ENCODE measurements at regions not wholly inside any gene's neighbourhood (a gene's known extent, or its start where the extent isn't known, plus 50 kb on each side); places are given as distances from the start of the nearest gene placed in this dataset.
"Not testable (repeated sequence)": the region's sequence is repeated elsewhere in the genome, so short reads cannot be mapped to it uniquely, and the experiment has no call there.

DNA sequence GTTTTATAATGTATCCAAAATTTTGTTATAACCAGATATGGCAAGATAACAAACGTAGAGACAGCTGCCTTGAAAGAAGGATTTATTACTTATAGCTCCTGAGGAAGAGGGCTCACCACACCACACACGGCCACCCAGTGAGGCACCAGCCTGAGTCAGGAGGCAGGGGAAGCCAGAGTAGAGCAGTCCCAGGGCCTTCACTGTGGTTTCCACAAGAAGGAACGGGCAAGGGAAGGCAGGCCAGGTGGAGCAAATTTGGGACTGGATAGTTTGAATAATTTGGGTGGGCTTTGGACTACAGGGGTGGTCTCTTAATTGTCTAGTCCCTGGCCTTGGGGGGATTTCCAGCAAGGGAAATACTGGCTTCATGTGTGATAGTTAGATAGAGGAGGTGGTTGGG, 72.5 kb downstream of the RRAGC start:
- intact Hi-C loops (cut with micrococcal nuclease), result no loop called here
- ATAC-seq, result no peak
- no peak for DNase-seq

- ATAC-seq (no peak), DNase-seq (no peak)
- intact Hi-C loops (cut with micrococcal nuclease), result no loop called here
Measured at GRCh38 chr1:38786040-38786436, 73.5 kb downstream of the RRAGC start.

DNA sequence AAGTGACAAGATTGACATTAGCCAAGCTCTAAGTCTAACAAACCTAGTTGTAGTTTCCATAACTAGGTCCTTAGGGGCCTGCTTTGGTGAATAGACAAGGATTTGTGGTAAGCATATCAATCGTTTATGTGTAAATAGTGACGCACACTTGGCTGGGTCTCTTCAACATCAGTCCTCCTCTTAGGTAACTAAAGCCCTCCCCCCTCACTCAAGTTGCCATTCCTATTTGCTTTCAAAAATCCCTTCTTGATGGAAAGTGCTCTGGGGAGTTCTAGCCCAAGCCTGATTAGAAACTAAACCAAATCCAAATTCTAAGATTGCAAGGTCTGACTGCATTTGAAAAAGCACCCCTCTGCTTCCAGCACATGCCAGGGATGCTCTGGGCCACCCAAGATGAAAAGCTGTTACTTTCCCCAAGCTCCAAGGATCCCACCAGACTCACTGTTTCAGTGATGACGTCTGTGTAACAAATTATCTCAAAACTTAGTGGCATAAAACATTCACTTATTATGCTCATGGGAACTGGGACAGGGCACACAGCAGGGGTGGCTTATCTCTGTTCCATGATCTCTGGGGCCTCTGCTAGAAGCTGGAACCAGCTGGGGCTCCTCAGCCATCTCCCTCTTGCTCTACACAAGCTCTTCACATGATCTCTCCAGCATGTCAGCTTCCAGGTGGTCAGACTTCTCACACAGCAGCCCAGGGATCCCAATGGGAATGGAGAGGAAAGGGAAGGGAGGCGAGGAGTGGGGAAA, 74.1 kb downstream of the RRAGC start:
- intact Hi-C loops (cut with micrococcal nuclease), result no loop called here
- ATAC-seq, result no peak
- DNase-seq, result no peak

DNA sequence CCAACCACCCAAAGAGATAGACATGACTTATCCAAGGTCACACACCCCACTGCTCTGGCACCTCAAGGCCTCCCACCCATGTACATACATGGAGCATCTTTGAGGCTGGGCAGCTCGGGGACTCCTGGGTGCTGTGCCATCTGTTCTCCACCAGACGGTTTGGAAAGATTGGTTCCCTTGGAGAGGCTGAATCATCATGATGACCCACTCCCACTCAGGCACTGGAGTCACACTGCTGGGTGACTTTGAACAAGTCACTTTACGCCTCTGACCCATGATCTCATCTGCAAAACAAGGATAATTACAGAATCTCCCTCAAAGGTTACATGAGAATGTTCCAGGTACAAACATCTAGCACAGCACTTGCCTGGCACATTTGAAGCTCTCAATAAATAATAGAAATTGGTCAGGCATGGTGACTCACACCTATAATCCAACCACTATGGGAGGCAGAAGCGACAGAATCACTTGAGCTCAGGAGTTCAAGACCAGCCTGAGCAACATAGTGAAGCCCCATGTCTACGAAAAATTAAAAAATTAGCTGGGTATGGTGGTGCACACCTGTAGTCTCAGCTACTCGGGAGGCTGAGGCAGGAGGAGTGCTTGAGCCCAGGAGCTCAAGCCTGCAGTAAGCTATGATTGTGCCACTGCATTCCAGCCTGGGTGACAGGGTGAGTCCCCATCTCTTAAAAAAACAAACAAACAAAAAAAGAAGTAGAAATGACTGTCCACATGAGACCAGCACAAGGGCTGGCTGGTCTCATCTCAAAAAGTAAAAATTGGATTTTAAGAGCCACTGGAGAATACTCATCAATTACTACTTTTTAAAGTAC, 74.9 kb downstream of the RRAGC start:
- no peak for DNase-seq
- intact Hi-C loops (cut with micrococcal nuclease), result no loop called here
- ATAC-seq, result no peak

DNA sequence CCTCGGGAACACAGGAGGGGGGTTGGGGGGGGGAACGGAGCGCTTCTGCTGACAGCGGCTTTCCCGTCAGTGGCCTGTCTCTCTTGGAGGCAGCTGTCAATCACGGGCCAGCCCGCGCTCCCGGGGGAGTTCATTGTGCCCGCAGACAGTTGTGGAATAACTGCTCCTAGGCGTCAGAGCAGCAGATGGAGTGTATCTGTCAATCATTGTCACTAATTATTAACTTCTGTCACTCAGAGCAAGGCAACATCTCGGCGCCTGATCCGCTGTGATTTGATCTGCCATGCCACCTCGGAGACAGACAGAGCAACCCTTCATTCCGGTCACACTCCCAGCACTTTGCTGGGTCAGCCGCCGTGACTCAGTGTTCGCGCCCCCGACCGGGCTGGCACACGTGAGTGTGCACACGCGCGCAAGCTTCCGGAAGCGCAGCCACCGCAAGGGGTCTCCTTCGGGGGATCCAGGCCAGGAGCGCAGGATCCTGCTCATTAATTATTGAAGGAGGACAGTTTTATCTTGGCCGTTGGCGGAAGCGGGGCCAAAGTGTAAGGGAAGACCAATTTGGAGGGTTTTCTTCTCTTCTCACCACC, 75.8 kb downstream of the RRAGC start:
- intact Hi-C loops (cut with micrococcal nuclease), result no loop called here
- DNase-seq (no peak), ATAC-seq (no peak)

DNA sequence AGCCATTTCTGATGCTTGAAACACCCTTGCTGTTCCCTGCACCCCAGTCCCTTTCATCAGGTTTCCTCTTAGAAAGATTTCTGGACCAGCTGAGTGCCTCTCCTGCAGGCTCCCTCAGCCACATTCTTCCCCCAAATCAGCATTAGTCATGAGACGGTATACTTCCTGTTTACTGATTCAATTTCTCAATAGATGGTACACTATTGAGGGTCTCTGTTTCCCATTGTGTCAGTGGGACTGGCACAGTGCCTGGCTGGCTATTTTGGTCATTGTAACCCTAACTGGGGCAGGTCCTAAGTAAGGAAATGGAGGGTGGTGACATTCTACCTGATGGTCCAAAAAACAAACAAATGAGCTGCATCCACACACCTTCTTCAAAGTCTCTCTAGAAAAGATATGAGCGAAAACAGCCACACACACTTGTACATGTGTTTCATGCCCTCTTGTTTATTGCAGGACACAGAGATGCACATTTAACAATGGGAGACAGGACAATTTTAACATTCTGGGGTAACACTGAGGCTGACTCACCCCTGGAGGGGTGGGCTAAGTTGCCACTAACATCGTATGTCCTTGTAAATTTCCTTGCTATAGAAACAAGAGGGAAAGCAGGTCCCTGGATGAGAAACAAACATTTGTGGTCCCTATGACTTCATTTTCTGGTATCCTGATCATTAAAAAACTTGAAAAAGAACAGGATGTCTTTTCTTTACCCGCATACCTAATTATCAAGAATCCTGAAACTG, 77.5 kb downstream of the RRAGC start:
- DNase-seq (no peak), ATAC-seq (no peak)
- intact Hi-C loops (cut with micrococcal nuclease), result no loop called here

DNA sequence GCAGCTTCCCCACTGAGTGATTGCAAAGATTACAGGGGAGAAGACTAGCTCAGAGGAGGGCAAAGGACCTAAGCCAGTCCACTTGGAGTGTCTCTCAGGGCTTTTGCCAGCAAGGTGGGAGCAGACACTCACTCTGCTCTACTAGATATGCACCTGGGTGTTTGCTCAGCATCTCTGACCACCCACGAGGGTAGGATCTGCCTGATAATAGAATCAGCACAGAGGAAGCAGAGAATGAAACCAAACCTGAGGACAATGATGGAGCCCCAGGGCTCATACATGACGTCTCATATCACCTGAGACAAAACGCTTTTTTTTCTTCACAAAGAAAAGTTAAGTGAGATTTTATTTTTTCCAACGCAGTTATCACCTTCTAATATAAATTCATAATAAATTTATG, 79.4 kb downstream of the RRAGC start:
- intact Hi-C loops (cut with micrococcal nuclease), result no loop called here
- DNase-seq (no peak), ATAC-seq (no peak)

- no peak for ATAC-seq
- DNase-seq, result no peak
- intact Hi-C loops (cut with micrococcal nuclease), result no loop called here
Measured at GRCh38 chr1:38779491-38779890, 80.1 kb downstream of the RRAGC start.

DNA sequence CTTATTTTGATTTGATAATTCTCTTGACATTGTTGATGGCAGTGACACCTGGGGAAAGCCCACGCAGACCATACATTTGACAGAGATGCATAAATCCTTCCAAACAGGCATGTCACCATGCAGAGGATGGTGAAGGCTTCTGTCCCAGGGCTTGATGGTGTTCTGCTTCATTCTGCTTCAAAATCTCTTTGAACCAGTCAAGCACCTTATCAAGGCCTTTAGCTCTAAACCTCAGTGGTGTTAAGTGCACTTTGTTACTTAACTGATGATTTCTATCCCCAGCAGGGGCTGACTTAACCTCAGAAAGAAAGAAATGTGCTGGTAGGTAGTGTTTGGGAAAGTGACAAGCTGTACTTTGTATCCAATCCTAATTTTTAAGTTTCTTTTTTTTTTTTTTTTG, 81.1 kb downstream of the RRAGC start:
- intact Hi-C loops (cut with micrococcal nuclease), result no loop called here
- DNase-seq, result no peak
- no peak for ATAC-seq

DNA sequence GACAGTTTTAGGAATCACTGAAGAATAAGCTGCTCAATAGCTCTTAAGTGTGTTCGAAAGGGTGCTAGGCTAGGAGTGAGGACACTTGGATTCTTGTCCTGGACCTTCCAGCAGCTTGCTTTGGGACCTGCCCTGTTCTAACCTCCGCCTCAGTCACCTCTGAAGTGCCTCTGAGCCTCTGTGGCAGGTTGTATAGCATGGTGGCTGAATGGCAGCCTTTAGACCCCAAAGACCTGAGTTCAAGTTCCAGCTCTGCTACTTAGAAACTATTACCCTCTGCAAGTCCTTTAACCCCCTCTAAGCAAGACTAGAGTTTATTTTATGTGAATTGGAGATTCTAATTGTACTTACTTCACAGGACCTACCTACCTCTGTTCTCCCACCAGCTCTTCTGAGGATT, 81.5 kb downstream of the RRAGC start:
- no peak for ATAC-seq
- DNase-seq, result no peak
- intact Hi-C loops (cut with micrococcal nuclease), result no loop called here

GRCh38 chr1:38777464-38777957, 82.1 kb downstream of the RRAGC start:
- ATAC-seq, result no peak
- intact Hi-C loops (cut with micrococcal nuclease), result no loop called here
- DNase-seq, result no peak

DNA sequence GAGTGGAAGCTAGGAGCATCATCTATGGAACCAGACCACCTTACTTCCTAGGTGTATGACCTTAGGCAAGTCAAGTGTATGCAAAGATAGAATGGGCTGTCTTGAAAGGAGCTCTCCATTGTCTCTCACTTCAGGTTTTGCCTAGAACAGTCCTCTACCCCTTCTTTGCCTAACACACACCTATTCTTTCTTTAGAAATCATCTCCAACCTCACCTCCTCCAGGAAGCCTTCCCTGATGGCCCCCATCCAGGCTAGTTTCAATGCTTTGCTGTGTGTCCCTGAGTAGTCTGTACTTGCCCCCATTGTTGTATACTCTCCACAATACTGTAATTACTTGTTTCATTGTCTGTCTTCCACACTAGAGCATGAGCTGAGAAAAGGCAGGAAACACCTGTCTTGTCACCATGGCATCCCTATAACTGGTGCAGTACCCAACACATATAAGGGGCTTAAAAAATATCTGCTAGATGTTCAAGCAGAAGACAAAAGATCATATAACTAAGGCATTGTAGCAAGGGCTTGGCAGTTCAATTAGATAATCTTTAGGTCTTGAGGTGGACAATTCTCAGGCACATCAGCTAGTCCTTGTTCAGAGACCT, 83.0 kb downstream of the RRAGC start:
- no peak for ATAC-seq
- no peak for DNase-seq

DNA sequence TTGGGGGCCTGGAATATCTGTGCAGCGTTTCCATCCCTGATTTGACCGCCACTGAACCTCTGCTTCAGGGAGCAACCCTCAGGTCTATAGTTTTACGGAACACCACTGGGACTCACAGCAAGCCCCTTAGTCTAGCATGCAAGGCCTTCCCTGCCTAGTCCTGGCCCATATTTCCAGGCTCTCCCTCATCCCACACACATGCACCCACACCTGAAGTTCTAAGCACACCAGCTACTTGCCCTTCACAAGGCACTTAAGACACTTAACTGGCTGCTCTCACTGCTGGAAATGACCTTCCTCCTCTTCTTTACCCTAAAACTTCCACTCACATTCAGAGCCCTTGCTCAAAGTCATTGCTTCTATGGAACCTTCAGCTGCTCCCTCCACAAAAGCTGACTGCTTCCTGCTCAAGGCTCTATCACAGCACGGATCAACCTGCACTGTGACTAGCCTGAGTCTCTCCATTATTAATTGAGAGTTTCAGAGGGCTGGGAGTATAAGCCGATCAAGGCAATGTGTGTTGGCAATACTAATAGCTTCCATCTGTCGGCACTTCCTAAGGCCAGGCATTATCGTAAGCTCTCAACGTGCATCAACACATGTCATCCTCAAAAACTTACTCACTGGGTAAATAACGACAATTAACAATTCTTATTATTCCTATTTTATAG, 84.3 kb downstream of the RRAGC start:
- ATAC-seq (no peak), DNase-seq (no peak)
- intact Hi-C loops (cut with micrococcal nuclease), result no loop called here

More for the DNA sequence above, 83.0 kb downstream of the RRAGC start:
- intact Hi-C loops (cut with micrococcal nuclease), result no loop called here

- no peak for ATAC-seq
Measured at GRCh38 chr1:38773483-38773882, 86.1 kb downstream of the RRAGC start.

DNA sequence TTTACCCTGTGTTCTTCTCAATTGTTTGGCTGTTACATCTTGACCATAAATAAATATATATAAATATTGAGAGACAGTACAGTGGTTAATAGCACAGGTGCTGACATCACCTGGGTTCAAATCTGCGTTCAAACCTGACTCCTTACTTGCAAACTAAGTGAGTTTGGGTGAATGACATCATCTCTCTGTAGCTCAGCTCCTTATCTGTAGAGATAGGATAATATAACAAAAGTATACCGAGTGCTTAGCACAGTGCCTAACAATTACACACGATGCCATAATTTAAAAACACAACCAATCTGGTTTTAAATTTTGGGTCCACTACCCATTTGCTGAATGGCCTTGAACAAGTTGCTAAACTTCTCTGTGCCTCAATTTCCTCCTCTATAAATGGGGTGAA, 86.6 kb downstream of the RRAGC start:
- no peak for DNase-seq
- intact Hi-C loops (cut with micrococcal nuclease), result no loop called here
- no peak for ATAC-seq

More at GRCh38 chr1:38773483-38773882, 86.1 kb downstream of the RRAGC start:
- DNase-seq, result no peak
- intact Hi-C loops (cut with micrococcal nuclease), result no loop called here

- intact Hi-C loops (cut with micrococcal nuclease), result no loop called here
- no peak for DNase-seq
- no peak for ATAC-seq
Measured at GRCh38 chr1:38772026-38772425, 87.5 kb downstream of the RRAGC start.

DNA sequence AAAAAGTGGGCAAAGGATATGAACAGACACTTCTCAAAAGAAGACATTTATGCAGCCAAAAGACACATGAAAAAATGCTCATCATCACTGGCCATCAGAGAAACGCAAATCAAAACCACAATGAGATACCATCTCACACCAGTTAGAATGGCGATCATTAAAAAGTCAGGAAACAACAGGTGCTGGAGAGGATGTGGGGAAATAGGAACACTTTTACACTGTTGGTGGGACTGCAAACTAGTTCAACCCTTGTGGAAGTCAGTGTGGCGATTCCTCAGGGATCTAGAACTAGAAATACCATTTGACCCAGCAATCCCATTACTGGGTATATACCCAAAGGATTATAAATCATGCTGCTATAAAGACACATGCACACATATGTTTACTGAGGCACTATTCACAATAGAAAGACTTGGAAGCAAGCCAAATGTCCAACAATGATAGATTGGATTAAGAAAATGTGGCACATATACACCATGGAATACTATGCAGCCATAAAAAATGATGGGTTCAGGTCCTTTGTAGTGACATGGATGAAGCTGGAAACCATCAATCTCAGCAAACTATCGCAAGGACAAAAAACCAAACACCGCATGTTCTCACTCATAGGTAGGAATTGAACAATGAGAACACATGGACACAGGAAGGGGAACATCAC, 88.9 kb downstream of the RRAGC start:
- intact Hi-C loops (cut with micrococcal nuclease); ATAC-seq; DNase-seq: not testable (repeated sequence)

DNA sequence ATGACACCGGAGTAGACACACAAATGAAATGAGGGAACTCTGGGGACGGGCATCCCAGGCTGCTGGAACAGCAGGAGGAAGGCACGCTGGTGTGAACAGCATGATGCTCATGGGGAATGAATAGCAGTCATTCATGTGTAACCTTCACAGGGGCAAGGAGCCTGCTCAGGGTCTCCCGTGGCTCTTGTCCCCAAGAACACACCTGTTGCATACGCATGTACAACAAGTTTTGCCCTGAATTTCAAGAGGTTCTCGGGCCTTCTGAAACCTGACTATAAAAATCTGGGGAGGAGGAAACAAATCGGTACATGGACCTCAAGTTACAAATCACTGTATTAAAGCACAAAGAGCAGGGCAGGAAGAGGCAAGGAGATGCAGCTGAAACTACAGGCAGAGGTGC, 93.4 kb downstream of the RRAGC start:
- DNase-seq, result no peak
- intact Hi-C loops (cut with micrococcal nuclease), result no loop called here
- no peak for ATAC-seq

Data from left ventricle myocardium superior (tissue), 1 donor.